Omental fat pad (tissue), 3 donors: ENCODE measurements at regions not wholly inside any gene's neighbourhood (a gene's known extent, or its start where the extent isn't known, plus 50 kb on each side); places are given as distances from the start of the nearest gene placed in this dataset.

Experiments used
- ATAC-seq: fragments of 150-250 bp; one replicate; pipeline ENCODE4 v1.9.1; 2016; ENCODE audit warnings: mild to moderate bottlenecking, moderate library complexity; ENCODE audit not compliant: low FRiP score
- DNase-seq: peaks from one replicate; pipeline ENCODE4 v3.0.0-alpha.2; 2019; ENCODE audit warnings: low spot score
- TF ChIP-seq, protein P1 (sequence below), 3 donors: fragments of 450-650 bp; IDR thresholded peaks; one replicate each; pipeline ENCODE4 v1.5.1; 2016 to 2017; ENCODE audit warnings: antibody characterized with exemption in 3 of 3, mild to moderate bottlenecking in 3 of 3, moderate library complexity in 2 of 3

- ATAC-seq (no peak), DNase-seq (no peak)
- TF ChIP-seq, protein P1, sequence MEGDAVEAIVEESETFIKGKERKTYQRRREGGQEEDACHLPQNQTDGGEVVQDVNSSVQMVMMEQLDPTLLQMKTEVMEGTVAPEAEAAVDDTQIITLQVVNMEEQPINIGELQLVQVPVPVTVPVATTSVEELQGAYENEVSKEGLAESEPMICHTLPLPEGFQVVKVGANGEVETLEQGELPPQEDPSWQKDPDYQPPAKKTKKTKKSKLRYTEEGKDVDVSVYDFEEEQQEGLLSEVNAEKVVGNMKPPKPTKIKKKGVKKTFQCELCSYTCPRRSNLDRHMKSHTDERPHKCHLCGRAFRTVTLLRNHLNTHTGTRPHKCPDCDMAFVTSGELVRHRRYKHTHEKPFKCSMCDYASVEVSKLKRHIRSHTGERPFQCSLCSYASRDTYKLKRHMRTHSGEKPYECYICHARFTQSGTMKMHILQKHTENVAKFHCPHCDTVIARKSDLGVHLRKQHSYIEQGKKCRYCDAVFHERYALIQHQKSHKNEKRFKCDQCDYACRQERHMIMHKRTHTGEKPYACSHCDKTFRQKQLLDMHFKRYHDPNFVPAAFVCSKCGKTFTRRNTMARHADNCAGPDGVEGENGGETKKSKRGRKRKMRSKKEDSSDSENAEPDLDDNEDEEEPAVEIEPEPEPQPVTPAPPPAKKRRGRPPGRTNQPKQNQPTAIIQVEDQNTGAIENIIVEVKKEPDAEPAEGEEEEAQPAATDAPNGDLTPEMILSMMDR (IDR thresholded peaks at IDR 0.05) = no peak
These were observed 445.5 kb upstream of the IGFBP3 start for GRCh38 chr7:46366526-46366925.

- no peak for DNase-seq
- ATAC-seq = no peak
- TF ChIP-seq, protein P1 (IDR thresholded peaks at IDR 0.05) = no peak
These were observed 442.6 kb upstream of the IGFBP3 start for GRCh38 chr7:46363688-46364087.

GRCh38 chr7:46360811-46361210 lies 439.7 kb upstream of the IGFBP3 start:
- ATAC-seq = no peak
- TF ChIP-seq, protein P1 (IDR thresholded peaks at IDR 0.05) = no peak
- no peak for DNase-seq

- DNase-seq = no peak
- ATAC-seq = no peak
- TF ChIP-seq, protein P1 (IDR thresholded peaks at IDR 0.05) = no peak
These were observed 439.2 kb upstream of the IGFBP3 start for GRCh38 chr7:46360296-46360695.

DNA sequence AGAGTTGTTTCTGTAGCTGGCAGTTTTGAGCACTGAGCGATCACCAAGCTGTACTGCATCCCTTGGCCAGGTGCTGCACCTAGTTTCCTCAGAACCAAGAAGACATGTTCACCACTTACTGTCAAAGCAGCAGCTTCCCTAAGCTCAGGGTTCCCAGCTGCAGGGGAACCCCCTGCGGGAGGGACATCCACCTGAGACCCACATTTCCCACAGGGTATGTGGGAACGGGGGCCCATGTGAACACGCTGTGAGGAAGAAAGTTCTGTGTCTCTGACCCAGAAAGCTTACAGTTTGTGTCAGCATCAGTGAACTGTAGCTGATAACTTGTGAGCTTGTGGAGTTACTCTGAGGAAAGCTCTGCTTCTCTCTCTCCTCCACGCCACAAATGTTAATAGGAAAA lies 436.8 kb upstream of the IGFBP3 start:
- ATAC-seq = no peak
- DNase-seq = no peak
- TF ChIP-seq, protein P1 (IDR thresholded peaks at IDR 0.05) = no peak

- ATAC-seq (no peak), DNase-seq (no peak)
- TF ChIP-seq, protein P1 (IDR thresholded peaks at IDR 0.05) = no peak
These were observed 436.2 kb upstream of the IGFBP3 start for GRCh38 chr7:46357290-46357689.

DNA sequence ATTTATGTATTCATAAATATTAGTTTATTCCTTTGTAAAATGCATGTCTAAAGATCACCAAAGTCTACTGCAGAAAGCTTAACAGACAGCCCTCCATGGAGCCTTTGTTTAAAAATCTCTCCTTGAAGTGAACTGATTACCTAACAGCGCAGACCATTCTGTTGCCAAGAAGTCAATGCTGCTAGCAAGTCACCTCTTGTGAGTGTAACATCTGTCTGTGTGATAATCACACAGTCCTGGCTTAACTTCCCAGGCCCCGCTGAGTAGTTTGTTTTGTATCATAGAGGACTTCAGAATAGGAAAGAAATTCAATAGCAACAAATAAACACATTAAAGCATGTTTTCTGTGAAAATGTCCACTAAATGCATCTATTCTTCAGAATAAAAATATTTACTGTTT lies 435.3 kb upstream of the IGFBP3 start:
- ATAC-seq = no peak
- no peak for DNase-seq
- TF ChIP-seq, protein P1 (IDR thresholded peaks at IDR 0.05) = no peak
